Liver (tissue), 8 donors: ENCODE measurements at regions not wholly inside any gene's neighbourhood (a gene's known extent, or its start where the extent isn't known, plus 50 kb on each side); places are given as distances from the start of the nearest gene placed in this dataset.

Experiments
- DNase-seq: peaks from one replicate; pipeline ENCODE4 v3.0.0-alpha.2; 2017; ENCODE audit warnings: low spot score
- H3K27ac ChIP-seq, 2 donors: one replicate each; pipeline ENCODE4 v1.7.0; 2013; ENCODE audit warnings: inconsistent platforms in 2 of 2, low read length in 2 of 2, control low read depth in 1 of 2, low read depth in 1 of 2, mild to moderate bottlenecking in 1 of 2
- H3K27me3 ChIP-seq, 4 donors: one replicate each; pipeline versions ENCODE4 v1.6.1 to v1.7.0; 2013; ENCODE audit warnings: low read length in 3 of 4, inconsistent platforms in 1 of 4, mild to moderate bottlenecking in 1 of 4, moderate library complexity in 1 of 4; ENCODE audit not compliant: control insufficient read depth in 4 of 4, insufficient read depth in 4 of 4
- H3K36me3 ChIP-seq, 4 donors: one replicate each; pipeline versions ENCODE4 v1.6.1 to v1.7.0; 2013; ENCODE audit warnings: low read length in 3 of 4, mild to moderate bottlenecking in 3 of 4, low read depth in 1 of 4, moderate library complexity in 1 of 4; ENCODE audit not compliant: control insufficient read depth in 4 of 4, insufficient read depth in 3 of 4
- H3K4me1 ChIP-seq, 4 donors: one replicate each; pipeline versions ENCODE4 v1.6.1 to v1.7.0; 2013; ENCODE audit warnings: low read length in 3 of 4, mild to moderate bottlenecking in 3 of 4, moderate library complexity in 1 of 4; ENCODE audit not compliant: control insufficient read depth in 4 of 4, insufficient read depth in 4 of 4
- H3K4me3 ChIP-seq, 3 donors: one replicate each; pipeline versions ENCODE4 v1.6.1 to v1.7.0; 2013; ENCODE audit warnings: low read length in 3 of 3, control low read depth in 1 of 3, low read depth in 1 of 3, mild to moderate bottlenecking in 1 of 3
- H3K9ac ChIP-seq, 2 donors: one replicate each; pipeline ENCODE4 v1.7.0; 2013; ENCODE audit warnings: low read length in 2 of 2, mild to moderate bottlenecking in 2 of 2, moderate library complexity in 2 of 2, control low read depth in 1 of 2, low read depth in 1 of 2
- H3K9me3 ChIP-seq, 4 donors: one replicate each; pipeline versions ENCODE4 v1.6.1 to v1.7.0; 2013; ENCODE audit warnings: low read length in 3 of 4; ENCODE audit not compliant: control insufficient read depth in 4 of 4
- EGR1 ChIP-seq, 2 donors: IDR thresholded peaks; 2 replicates each; pipeline ENCODE4 v1.6.1; 2016 to 2018; ENCODE audit warnings: antibody characterized with exemption in 2 of 2, low read depth in 2 of 2
- FOXA1 ChIP-seq: IDR thresholded peaks from 2 replicates; pipeline ENCODE4 v1.6.1; 2016; ENCODE audit warnings: antibody characterized with exemption
- FOXA2 ChIP-seq: IDR thresholded peaks from 2 replicates; pipeline ENCODE4 v1.6.1; 2016; ENCODE audit warnings: antibody characterized with exemption
- HNF4A ChIP-seq, 2 donors: conservative IDR thresholded peaks; 2 replicates each; pipeline ENCODE4 v1.6.1; 2016; ENCODE audit warnings: antibody characterized with exemption in 2 of 2, mild to moderate bottlenecking in 2 of 2
- JUND ChIP-seq, 2 donors: IDR thresholded peaks; 2 replicates each; pipeline ENCODE4 v1.6.1; 2016; ENCODE audit warnings: antibody characterized with exemption in 2 of 2
- NR2F2 ChIP-seq: IDR thresholded peaks from 2 replicates; pipeline ENCODE4 v1.6.1; 2016; ENCODE audit warnings: antibody characterized with exemption
- RAD21 ChIP-seq, 2 donors: IDR thresholded peaks; 2 replicates each; pipeline ENCODE4 v1.6.1; 2016; ENCODE audit warnings: antibody characterized with exemption in 2 of 2, mild to moderate bottlenecking in 2 of 2
- RXRA ChIP-seq, 2 donors: IDR thresholded peaks; 2 replicates each; pipeline ENCODE4 v1.6.1; 2017 to 2018; ENCODE audit warnings: antibody characterized with exemption in 2 of 2, mild to moderate bottlenecking in 1 of 2
- SP1 ChIP-seq: IDR thresholded peaks from 2 replicates; pipeline ENCODE4 v1.6.1; 2018; ENCODE audit warnings: antibody characterized with exemption, mild to moderate bottlenecking
- TAF1 ChIP-seq: conservative IDR thresholded peaks from 2 replicates; pipeline ENCODE4 v1.6.1; 2016; ENCODE audit warnings: antibody characterized with exemption, mild to moderate bottlenecking
- WGBS: extraction: QIAGEN DNeasy Blood & Tissue Kit; methylation state at CpG from one replicate; pipeline ENCODE4 v1.1.7; 2013; 5-methylcytosine and 5-hydroxymethylcytosine counted together
- TF ChIP-seq, protein P1 (sequence below): fragments of 150-350 bp; IDR thresholded peaks from 2 replicates; pipeline ENCODE4 v1.5.1; 2017; ENCODE audit warnings: improper control_type of control experiment, low read depth, low read length; ENCODE audit not compliant: missing input control
- TF ChIP-seq, protein P2 (sequence below): IDR thresholded peaks from 2 replicates; pipeline ENCODE4 v1.6.1; 2016; ENCODE audit warnings: antibody characterized with exemption
- TF ChIP-seq, protein P3 (sequence below): IDR thresholded peaks from 2 replicates; pipeline ENCODE4 v1.6.1; 2016; ENCODE audit warnings: antibody characterized with exemption
- TF ChIP-seq, protein P4 (sequence below): IDR thresholded peaks from 2 replicates; pipeline ENCODE4 v1.6.1; 2016; ENCODE audit warnings: antibody characterized with exemption, mild to moderate bottlenecking
- donor health status: healthy.
- donor health status: healthy.
- donor health status: healthy.
- donor health status: healthy.
- donor health status: healthy.

DNA sequence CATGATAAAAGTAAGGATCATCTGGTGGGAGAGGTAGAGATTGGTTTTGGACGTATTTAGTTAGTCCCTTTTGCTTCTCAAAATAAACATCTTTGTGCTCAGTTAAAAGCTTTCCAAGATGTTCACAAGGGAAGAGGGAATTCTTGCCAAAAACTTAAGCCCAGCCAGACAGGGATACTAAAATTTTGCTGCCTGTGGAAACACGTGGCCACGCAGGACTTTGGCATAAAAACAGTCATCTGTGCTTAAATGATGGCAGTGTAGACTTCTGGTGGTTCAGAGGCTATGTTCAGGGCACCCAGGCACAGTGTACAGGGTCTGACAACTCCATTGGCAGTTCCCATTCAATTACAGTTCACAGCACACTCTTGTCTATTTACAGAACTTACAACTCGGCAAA lies 93.2 kb upstream of the JADE1 start:
- WGBS: 82% methylated on average over 4 of the region's 4 CpGs
- Histone ChIP-seq H3K27me3 (no peaks in the 10 kb centered on the region), H3K27ac (no peak overlapping the region), H3K4me3 (no peak overlapping the region), H3K4me1 (no peaks in the 10 kb centered on the region), H3K9me3 (no peaks in the 10 kb centered on the region), H3K36me3 (no peaks in the 10 kb centered on the region), H3K9ac (no peak overlapping the region)
- no peak for DNase-seq
- TF ChIP-seq NR2F2 (no peak), FOXA1 (no peak), TAF1 (no peak), HNF4A (conservative IDR thresholded peaks at IDR 0.05) (no peak), RAD21 (IDR thresholded peaks at IDR 0.05) (no peak), JUND (IDR thresholded peaks at IDR 0.05) (no peak), EGR1 (IDR thresholded peaks at IDR 0.05; ENCODE audit: low read depth in 2 of 2) (no peak)
- TF ChIP-seq, protein P1, sequence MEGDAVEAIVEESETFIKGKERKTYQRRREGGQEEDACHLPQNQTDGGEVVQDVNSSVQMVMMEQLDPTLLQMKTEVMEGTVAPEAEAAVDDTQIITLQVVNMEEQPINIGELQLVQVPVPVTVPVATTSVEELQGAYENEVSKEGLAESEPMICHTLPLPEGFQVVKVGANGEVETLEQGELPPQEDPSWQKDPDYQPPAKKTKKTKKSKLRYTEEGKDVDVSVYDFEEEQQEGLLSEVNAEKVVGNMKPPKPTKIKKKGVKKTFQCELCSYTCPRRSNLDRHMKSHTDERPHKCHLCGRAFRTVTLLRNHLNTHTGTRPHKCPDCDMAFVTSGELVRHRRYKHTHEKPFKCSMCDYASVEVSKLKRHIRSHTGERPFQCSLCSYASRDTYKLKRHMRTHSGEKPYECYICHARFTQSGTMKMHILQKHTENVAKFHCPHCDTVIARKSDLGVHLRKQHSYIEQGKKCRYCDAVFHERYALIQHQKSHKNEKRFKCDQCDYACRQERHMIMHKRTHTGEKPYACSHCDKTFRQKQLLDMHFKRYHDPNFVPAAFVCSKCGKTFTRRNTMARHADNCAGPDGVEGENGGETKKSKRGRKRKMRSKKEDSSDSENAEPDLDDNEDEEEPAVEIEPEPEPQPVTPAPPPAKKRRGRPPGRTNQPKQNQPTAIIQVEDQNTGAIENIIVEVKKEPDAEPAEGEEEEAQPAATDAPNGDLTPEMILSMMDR: no peak
- TF ChIP-seq, protein P2, sequence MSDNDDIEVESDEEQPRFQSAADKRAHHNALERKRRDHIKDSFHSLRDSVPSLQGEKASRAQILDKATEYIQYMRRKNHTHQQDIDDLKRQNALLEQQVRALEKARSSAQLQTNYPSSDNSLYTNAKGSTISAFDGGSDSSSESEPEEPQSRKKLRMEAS: no peak

DNA sequence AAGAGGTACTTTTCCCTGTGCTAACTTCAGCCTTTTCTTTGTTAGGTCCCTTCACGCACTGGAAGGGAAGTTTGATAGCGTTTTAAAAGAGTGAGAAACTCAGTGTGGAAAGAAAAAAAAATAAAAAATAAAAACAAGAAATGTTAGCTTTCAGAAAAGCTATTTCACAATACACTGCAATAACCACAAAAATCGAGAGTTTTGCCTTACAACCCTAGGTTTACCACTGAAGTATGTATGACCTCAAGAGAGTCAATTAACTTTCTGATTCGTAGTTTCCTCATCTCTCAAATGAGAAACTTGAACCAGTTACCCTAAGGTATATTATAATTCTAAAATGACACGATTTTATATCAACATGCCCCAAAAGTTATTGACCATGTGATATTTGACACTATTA lies 93.9 kb upstream of the JADE1 start:
- no peak for DNase-seq
- H3K36me3 ChIP-seq: no peaks in the 10 kb centered on the region
- no peak overlapping the region for H3K9ac ChIP-seq
- 79% methylated on average over 5 of the region's 5 CpGs for WGBS
- no peaks in the 10 kb centered on the region for H3K9me3 ChIP-seq
- H3K4me1 ChIP-seq: no peaks in the 10 kb centered on the region
- no peak overlapping the region for H3K4me3 ChIP-seq
- no peaks in the 10 kb centered on the region for H3K27me3 ChIP-seq
- TF ChIP-seq RAD21 (IDR thresholded peaks at IDR 0.05) (no peak), JUND (IDR thresholded peaks at IDR 0.05) (no peak), HNF4A (conservative IDR thresholded peaks at IDR 0.05) (no peak), RXRA (IDR thresholded peaks at IDR 0.05) (no peak), FOXA1 (no peak), TAF1 (no peak)
- TF ChIP-seq, protein P2: no peak
- H3K27ac ChIP-seq: no peak overlapping the region

DNA sequence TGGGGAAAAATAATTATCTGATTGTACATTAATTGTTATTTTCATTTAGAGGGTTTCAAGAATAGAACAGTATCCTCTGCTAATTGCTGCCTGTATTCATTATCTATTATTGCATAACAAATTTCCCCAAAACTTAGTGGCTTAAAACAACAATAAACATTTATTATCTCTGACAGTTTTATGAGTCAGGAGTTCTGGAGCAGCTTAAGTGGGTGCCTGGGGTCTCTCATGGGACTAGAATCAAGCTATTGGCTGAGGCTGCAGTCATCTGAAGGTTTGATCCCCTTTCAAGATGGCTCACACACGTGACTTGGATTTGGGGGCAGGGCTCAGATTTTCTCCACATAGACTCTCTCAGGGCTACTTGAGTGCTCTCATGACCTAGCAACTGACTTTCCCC lies 98.1 kb upstream of the JADE1 start:
- Histone ChIP-seq H3K4me1 (no peaks in the 10 kb centered on the region), H3K4me3 (no peak overlapping the region), H3K27ac (no peak overlapping the region), H3K9me3 (no peaks in the 10 kb centered on the region), H3K36me3 (no peaks in the 10 kb centered on the region), H3K27me3 (no peaks in the 10 kb centered on the region), H3K9ac (no peak overlapping the region)
- DNase-seq: no peak
- TF ChIP-seq, protein P1: no peak
- no peak for TF ChIP-seq FOXA2
- TF ChIP-seq, protein P3, sequence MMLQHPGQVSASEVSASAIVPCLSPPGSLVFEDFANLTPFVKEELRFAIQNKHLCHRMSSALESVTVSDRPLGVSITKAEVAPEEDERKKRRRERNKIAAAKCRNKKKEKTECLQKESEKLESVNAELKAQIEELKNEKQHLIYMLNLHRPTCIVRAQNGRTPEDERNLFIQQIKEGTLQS: no peak
- no peak for TF ChIP-seq RAD21 (IDR thresholded peaks at IDR 0.05)
- TF ChIP-seq, protein P4, sequence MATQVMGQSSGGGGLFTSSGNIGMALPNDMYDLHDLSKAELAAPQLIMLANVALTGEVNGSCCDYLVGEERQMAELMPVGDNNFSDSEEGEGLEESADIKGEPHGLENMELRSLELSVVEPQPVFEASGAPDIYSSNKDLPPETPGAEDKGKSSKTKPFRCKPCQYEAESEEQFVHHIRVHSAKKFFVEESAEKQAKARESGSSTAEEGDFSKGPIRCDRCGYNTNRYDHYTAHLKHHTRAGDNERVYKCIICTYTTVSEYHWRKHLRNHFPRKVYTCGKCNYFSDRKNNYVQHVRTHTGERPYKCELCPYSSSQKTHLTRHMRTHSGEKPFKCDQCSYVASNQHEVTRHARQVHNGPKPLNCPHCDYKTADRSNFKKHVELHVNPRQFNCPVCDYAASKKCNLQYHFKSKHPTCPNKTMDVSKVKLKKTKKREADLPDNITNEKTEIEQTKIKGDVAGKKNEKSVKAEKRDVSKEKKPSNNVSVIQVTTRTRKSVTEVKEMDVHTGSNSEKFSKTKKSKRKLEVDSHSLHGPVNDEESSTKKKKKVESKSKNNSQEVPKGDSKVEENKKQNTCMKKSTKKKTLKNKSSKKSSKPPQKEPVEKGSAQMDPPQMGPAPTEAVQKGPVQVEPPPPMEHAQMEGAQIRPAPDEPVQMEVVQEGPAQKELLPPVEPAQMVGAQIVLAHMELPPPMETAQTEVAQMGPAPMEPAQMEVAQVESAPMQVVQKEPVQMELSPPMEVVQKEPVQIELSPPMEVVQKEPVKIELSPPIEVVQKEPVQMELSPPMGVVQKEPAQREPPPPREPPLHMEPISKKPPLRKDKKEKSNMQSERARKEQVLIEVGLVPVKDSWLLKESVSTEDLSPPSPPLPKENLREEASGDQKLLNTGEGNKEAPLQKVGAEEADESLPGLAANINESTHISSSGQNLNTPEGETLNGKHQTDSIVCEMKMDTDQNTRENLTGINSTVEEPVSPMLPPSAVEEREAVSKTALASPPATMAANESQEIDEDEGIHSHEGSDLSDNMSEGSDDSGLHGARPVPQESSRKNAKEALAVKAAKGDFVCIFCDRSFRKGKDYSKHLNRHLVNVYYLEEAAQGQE: no peak
- no peak for TF ChIP-seq JUND (IDR thresholded peaks at IDR 0.05)
- no peak for TF ChIP-seq SP1
- TF ChIP-seq EGR1 (IDR thresholded peaks at IDR 0.05; ENCODE audit: low read depth in 2 of 2): no peak
- 84% methylated on average over 1 of the region's 1 CpG for WGBS
